Bronchial epithelial cell (primary cell): ENCODE measurements at regions not wholly inside any gene's neighbourhood (a gene's known extent, or its start where the extent isn't known, plus 50 kb on each side); places are given as distances from the start of the nearest gene placed in this dataset.

Source experiments
- DNase-seq: peaks from one replicate; pipeline ENCODE4 v3.0.0-alpha.2; 2010; ENCODE audit warnings: low read depth
- FAIRE-seq: peaks from 2 replicates; lab custom pipeline; 2011; peaks lifted over from hg19 to GRCh38; lab: Jason Lieb, UNC
- H3K27me3 ChIP-seq: 2 replicates; pipeline ENCODE4 v1.5.1; 2011; ENCODE audit warnings: low read length; ENCODE audit not compliant: control insufficient read depth, insufficient read depth
- H3K36me3 ChIP-seq: 2 replicates; pipeline ENCODE4 v1.5.1; 2011; ENCODE audit warnings: low read length; ENCODE audit not compliant: control insufficient read depth, insufficient read depth
- H3K4me3 ChIP-seq: 2 replicates; pipeline ENCODE4 v1.5.1; 2011; ENCODE audit warnings: mild to moderate bottlenecking, low read depth, low read length, control low read depth
- TF ChIP-seq, protein P1 (sequence below): IDR thresholded peaks from 2 replicates; pipeline ENCODE4 v1.5.1; 2011; ENCODE audit warnings: mild to moderate bottlenecking, moderate library complexity, low read length, control low read depth, inconsistent platforms; ENCODE audit not compliant: insufficient read depth, severe bottlenecking

DNA sequence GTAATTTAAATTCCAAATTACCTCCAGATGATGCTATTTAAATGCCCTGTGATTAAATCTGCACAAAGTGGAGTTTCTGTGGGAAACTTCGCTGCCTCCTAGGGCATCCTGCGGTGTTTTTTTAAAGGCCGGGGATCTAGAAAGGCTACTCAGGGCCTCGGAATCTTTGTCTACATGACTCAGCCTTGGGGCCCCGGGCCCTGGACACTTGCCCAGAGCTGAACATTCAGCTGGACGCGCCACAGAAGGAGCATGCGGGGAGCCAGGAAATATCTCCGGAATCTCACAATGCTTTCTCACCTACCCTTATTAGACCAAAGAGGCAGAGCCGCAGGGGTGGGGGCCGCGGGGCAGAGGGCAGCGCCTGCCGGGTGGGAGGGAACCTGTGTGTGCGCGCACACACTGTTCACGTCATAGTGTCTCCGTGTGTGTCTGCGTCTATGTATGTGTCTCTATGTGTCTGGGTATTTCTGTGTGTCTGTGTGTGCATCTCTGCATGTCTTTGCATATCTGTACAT lies 145.5 kb upstream of the TPM1 start:
- peak overlapping the region; percentile 11 for H3K4me3 ChIP-seq
- FAIRE-seq (no peak), DNase-seq (peak; percentile 97)
- H3K36me3 ChIP-seq: no peaks in the 10 kb centered on the region
- H3K27me3 ChIP-seq: no peaks in the 10 kb centered on the region
- TF ChIP-seq, protein P1, sequence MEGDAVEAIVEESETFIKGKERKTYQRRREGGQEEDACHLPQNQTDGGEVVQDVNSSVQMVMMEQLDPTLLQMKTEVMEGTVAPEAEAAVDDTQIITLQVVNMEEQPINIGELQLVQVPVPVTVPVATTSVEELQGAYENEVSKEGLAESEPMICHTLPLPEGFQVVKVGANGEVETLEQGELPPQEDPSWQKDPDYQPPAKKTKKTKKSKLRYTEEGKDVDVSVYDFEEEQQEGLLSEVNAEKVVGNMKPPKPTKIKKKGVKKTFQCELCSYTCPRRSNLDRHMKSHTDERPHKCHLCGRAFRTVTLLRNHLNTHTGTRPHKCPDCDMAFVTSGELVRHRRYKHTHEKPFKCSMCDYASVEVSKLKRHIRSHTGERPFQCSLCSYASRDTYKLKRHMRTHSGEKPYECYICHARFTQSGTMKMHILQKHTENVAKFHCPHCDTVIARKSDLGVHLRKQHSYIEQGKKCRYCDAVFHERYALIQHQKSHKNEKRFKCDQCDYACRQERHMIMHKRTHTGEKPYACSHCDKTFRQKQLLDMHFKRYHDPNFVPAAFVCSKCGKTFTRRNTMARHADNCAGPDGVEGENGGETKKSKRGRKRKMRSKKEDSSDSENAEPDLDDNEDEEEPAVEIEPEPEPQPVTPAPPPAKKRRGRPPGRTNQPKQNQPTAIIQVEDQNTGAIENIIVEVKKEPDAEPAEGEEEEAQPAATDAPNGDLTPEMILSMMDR: no peak

DNA sequence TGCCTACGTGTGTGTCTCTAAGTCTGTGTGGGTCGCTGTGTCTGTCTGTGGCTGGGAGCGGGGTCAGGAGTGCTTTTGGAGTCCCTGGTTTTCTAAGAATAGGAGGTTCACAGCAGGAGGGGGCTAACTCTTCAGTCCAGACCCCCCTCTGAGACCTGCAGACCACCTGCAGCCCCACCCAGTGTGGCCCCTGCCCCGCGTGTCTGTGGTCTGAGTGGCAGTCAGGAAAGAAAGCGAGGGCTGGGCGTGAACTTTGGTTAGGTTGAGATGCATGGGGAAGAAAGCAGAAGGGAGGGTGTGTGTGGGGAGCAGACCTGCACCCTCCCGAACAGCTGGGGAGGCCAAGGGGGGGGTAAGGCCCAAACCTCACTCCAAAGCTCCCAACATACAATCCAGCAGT lies 144.9 kb upstream of the TPM1 start:
- peak overlapping the region; percentile 11 for H3K4me3 ChIP-seq
- DNase-seq (no peak), FAIRE-seq (no peak)
- H3K27me3 ChIP-seq: no peaks in the 10 kb centered on the region
- TF ChIP-seq, protein P1: no peak
- H3K36me3 ChIP-seq: no peaks in the 10 kb centered on the region

DNA sequence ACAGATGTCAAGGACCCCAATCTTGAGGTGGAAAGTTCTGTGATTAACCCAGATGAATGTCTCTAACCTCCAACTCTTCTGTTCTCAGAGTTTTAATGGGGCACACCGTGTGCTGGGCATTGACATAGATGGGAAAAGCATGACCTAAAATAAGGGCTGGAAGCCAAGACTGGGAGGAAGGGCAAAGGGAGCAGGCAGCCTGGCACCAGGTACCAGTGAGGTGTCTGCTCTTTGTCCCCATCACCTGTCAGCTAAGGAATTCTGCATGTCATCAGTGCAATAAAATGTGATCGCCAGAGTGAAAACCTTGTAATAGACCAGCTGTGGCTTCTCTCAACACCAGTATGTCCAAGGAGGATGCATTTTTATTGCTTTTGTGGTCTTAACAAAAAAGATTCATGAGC lies 143.5 kb upstream of the TPM1 start:
- H3K36me3 ChIP-seq: no peaks in the 10 kb centered on the region
- no peak overlapping the region for H3K4me3 ChIP-seq
- no peak for DNase-seq
- no peak for FAIRE-seq
- H3K27me3 ChIP-seq: no peaks in the 10 kb centered on the region
- TF ChIP-seq, protein P1: no peak

DNA sequence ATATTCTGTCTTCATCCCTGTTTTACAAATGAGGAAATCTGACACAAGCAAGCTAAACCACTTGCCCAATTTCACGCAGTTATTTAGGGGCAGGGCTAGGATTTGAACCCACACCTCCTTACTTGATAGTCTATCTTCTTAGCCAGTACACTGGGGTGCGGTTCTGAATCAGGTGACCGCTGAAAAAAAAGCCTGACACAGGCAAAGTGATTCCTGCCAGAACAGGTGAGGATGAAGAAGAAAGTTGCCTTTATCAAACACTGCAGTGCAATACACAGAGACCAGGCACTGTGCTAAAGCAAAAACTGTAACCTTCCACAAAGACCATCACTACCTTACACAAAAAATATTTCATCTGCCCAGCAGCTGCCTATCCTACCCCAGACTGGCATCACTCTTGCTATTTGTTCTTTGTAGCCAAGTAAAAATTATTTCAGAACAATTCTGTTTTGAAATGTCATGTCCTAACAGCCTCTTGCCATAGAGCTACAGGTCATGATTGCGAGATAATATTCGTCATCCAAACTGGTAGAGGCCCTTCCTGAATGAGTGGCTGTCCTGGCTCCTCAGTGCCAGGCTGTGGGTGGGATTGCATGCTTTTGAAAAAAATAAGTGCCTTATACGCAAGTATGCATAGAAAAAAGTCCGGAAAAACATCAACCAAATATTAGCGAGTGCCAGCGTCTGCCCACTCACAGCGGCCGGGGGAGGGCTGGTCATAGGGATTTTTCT lies 142.3 kb upstream of the TPM1 start:
- DNase-seq: peak; percentile 91
- H3K36me3 ChIP-seq: no peaks in the 10 kb centered on the region
- TF ChIP-seq, protein P1: no peak
- H3K27me3 ChIP-seq: no peaks in the 10 kb centered on the region
- no peak overlapping the region for H3K4me3 ChIP-seq
- FAIRE-seq: no peak

DNA sequence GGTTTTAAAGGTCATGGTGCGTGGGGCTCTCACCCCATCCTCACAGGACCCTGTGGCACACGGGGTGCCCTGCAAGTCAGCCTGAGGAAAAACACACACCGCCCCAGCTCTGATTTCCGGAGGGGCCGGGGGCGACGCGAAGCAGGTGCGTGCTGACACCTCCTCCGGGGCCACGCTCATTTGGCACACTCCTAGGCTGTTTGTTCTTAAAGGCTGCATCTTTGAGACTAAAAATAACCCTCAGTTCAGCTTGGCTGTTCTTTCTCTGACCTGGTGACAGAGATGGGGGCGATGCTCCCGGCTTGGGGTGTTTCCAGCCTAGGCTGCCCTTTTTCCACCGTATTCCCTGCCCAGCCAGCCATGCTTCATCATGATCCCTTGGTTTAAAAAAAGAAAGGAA lies 141.5 kb upstream of the TPM1 start:
- FAIRE-seq: no peak
- TF ChIP-seq, protein P1: no peak
- DNase-seq: no peak
- Histone ChIP-seq H3K4me3 (no peak overlapping the region), H3K27me3 (no peaks in the 10 kb centered on the region), H3K36me3 (no peaks in the 10 kb centered on the region)
